Heart left ventricle (tissue), 16 donors: ENCODE measurements at regions not wholly inside any gene's neighbourhood (a gene's known extent, or its start where the extent isn't known, plus 50 kb on each side); places are given as distances from the start of the nearest gene placed in this dataset.
"Not testable (repeated sequence)": the region's sequence is repeated elsewhere in the genome, so short reads cannot be mapped to it uniquely, and the experiment has no call there.

Experiments
- ATAC-seq, 4 donors: fragments of 200-7000 bp; cut with Tn5 transposase; one replicate each; pipeline ENCODE4 v1.9.1; 2020 to 2022; ENCODE audit warnings: moderate library complexity in 4 of 4, mild to moderate bottlenecking in 3 of 4, moderate number of reproducible peaks in 1 of 4
- DNase-seq, 5 donors: peaks; one replicate each; pipeline ENCODE4 v3.0.0-alpha.2; 2020
- H3K27ac ChIP-seq, 12 donors: fragments of 200-600 bp; sonication (generic) in 4 of 12; one replicate each; pipeline versions ENCODE4 v1.5.0 to v1.8.0; 2016 to 2022; ENCODE audit warnings: mild to moderate bottlenecking in 2 of 12
- H3K27me3 ChIP-seq, 9 donors: fragments of 200-600 bp; sonication (generic) in 2 of 9; one replicate each; pipeline versions ENCODE4 v1.5.1 to v1.8.0; 2016 to 2022; ENCODE audit warnings: mild to moderate bottlenecking in 3 of 9
- H3K36me3 ChIP-seq, 9 donors: fragments of 200-600 bp; sonication (generic) in 2 of 9; one replicate each; pipeline versions ENCODE4 v1.5.0 to v1.8.0; 2018 to 2022; ENCODE audit warnings: mild to moderate bottlenecking in 2 of 9
- H3K4me1 ChIP-seq, 12 donors: fragments of 200-600 bp; sonication (generic) in 4 of 12; one replicate each; pipeline versions ENCODE4 v1.5.0 to v1.8.0; 2016 to 2022; ENCODE audit warnings: mild to moderate bottlenecking in 3 of 12
- H3K4me3 ChIP-seq, 12 donors: fragments of 200-600 bp; sonication (generic) in 4 of 12; one replicate each; pipeline versions ENCODE4 v1.5.0 to v1.8.0; 2017 to 2022; ENCODE audit warnings: mild to moderate bottlenecking in 9 of 12, moderate library complexity in 4 of 12
- H3K9me3 ChIP-seq, 12 donors: fragments of 200-600 bp; sonication (generic) in 4 of 12; one replicate each; pipeline versions ENCODE4 v1.5.0 to v1.8.0; 2016 to 2022; ENCODE audit warnings: mild to moderate bottlenecking in 1 of 12
- CTCF ChIP-seq, 12 donors: fragments of 200-600 bp; sonication (generic) in 4 of 12; IDR thresholded peaks; one replicate each; pipeline versions ENCODE4 v1.5.0 to v1.8.0; 2018 to 2022; ENCODE audit warnings: antibody characterized with exemption in 12 of 12, mild to moderate bottlenecking in 5 of 12
- POLR2A ChIP-seq, 2 donors: fragments of 450-650 bp; IDR thresholded peaks; one replicate each; pipeline ENCODE4 v1.6.1; 2017; ENCODE audit warnings: antibody characterized with exemption in 2 of 2, mild to moderate bottlenecking in 2 of 2, moderate library complexity in 2 of 2
- WGBS, 4 donors: extraction: QIAGEN DNeasy Blood & Tissue Kit in 2 of 4; methylation state at CpG; one replicate each; pipeline versions ENCODE4 v1.1.5 to v1.1.7; 2013 to 2018; 5-methylcytosine and 5-hydroxymethylcytosine counted together
- intact Hi-C, 10 donors: fragments of 100-400 bp; cut with DNase I; formaldehyde crosslinking; loops; one replicate each; pipeline versions ENCODE4 v1.11.1 to v1.14.2; 2022
- donor health status: ischemic (EF 13 %, LVEDD 7.1; RV severe dilation, severe dysfunction).
- donor health status: healthy with polysubstance abuse.
- donor health status: DM: no; HTN: yes; CAD: no.
- donor health status: DM: no; HTN: no; CAD: no.
- donor health status: ischemic (EF 25% LVEDD 6.9; RV normal size, moderate dysfunction).
- donor health status: ischemic (EF 25% LVEDD 5.7; RV mildly dilated, moderate dysfunction).
- donor health status: healthy.
- donor health status: DM: yes; HTN: yes; CAD: no.
- donor health status: ischemic (EF 35%, LVEDD 5.7; RV mildly dilated, moderate dysfunction).
- donor health status: nonischemic (EF 11% LVEDD 7.7; RV severe dilation, severe dysfunction).
- donor health status: DM: yes; HTN: yes; CAD: no.
- donor health status: PGD.
- donor health status: ischemic (EF 29% LVEDD 5.4; RV normal size, mild dysfunction).
- donor health status: nonischemic (EF 23%, LVEDD 6.1; RV moderate dilation, normal function).

GRCh38 chr1:168408539-168408865 lies 127.8 kb downstream of the TBX19 start:
- no peak overlapping the region for H3K4me3 ChIP-seq
- TF ChIP-seq POLR2A (IDR thresholded peaks at IDR 0.05) (no peak), CTCF (IDR thresholded peaks at IDR 0.05) (no peak)
- no peaks in the 10 kb centered on the region for H3K36me3 ChIP-seq
- H3K4me1 ChIP-seq, result peaks cover 0 to 12% (median 0%) of the 10 kb centered on the region in 12 donors
- no peak for ATAC-seq
- WGBS, 4 donors, result 72 to 88% (median 79%) methylated on average over 3 of the region's 3 CpGs
- no peak for DNase-seq
- H3K9me3 ChIP-seq, result peaks cover 0 to 14% (median 4%) of the 10 kb centered on the region in 12 donors
- intact Hi-C loops, result loop anchor here in 1 of 10 donors (2.0 kb wide), 1 partner anchor 20 kb away; no protein-coding TSS in a partner anchor
- H3K27me3 ChIP-seq, result no peaks in the 10 kb centered on the region
- no peak overlapping the region for H3K27ac ChIP-seq

- ATAC-seq, result no peak
- 92 to 97% (median 93%) methylated on average over 1 of the region's 1 CpG for WGBS, 4 donors
- peaks cover 0 to 14% (median 4%) of the 10 kb centered on the region in 12 donors for H3K9me3 ChIP-seq
- peaks cover 0 to 12% (median 0%) of the 10 kb centered on the region in 12 donors for H3K4me1 ChIP-seq
- H3K36me3 ChIP-seq, result no peaks in the 10 kb centered on the region
- no peaks in the 10 kb centered on the region for H3K27me3 ChIP-seq
- no peak overlapping the region for H3K27ac ChIP-seq
- TF ChIP-seq CTCF (IDR thresholded peaks at IDR 0.05) (no peak), POLR2A (IDR thresholded peaks at IDR 0.05) (no peak)
- no peak for DNase-seq
- intact Hi-C loops, result loop anchor here in 1 of 10 donors (2.0 kb wide), 1 partner anchor 21 kb away; no protein-coding TSS in a partner anchor
- H3K4me3 ChIP-seq, result no peak overlapping the region
These were observed 127.3 kb downstream of the TBX19 start for GRCh38 chr1:168407832-168408538.

GRCh38 chr1:168405906-168406549 lies 125.4 kb downstream of the TBX19 start:
- WGBS, 4 donors, result 61 to 79% (median 70%) methylated on average over 3 of the region's 3 CpGs
- intact Hi-C loops, result no loop called here
- Histone ChIP-seq H3K9me3 (peaks cover 0 to 14% (median 4%) of the 10 kb centered on the region in 12 donors), H3K27me3 (no peaks in the 10 kb centered on the region), H3K4me1 (peaks cover 0 to 12% (median 0%) of the 10 kb centered on the region in 12 donors), H3K4me3 (no peak overlapping the region), H3K27ac (no peak overlapping the region), H3K36me3 (no peaks in the 10 kb centered on the region)
- DNase-seq (no peak), ATAC-seq (no peak)
- TF ChIP-seq CTCF (IDR thresholded peaks at IDR 0.05) (no peak), POLR2A (IDR thresholded peaks at IDR 0.05) (no peak)

GRCh38 chr1:168403140-168403539 lies 122.5 kb downstream of the TBX19 start:
- 82 to 94% (median 90%) methylated on average over 2 of the region's 2 CpGs for WGBS, 4 donors

GRCh38 chr1:168402466-168402865 lies 121.8 kb downstream of the TBX19 start:
- H3K4me1 ChIP-seq, intact Hi-C loops, ATAC-seq, H3K27me3 ChIP-seq, H3K27ac ChIP-seq, H3K36me3 ChIP-seq, DNase-seq, H3K4me3 ChIP-seq: not testable (repeated sequence)
- 60 to 67% (median 62%) methylated on average over 3 of the region's 3 CpGs for WGBS, 4 donors
- peaks cover 0 to 14% (median 4%) of the 10 kb centered on the region in 12 donors for H3K9me3 ChIP-seq

More at GRCh38 chr1:168403140-168403539, 122.5 kb downstream of the TBX19 start:
- intact Hi-C loops, result loop anchor here in 1 of 10 donors (1.0 kb wide), 1 partner anchor 18 kb away; no protein-coding TSS in a partner anchor
- Histone ChIP-seq H3K9me3 (peaks cover 0 to 14% (median 4%) of the 10 kb centered on the region in 12 donors), H3K36me3 (no peaks in the 10 kb centered on the region), H3K4me3 (no peak overlapping the region), H3K27me3 (peaks cover 0 to 6% (median 0%) of the 10 kb centered on the region in 9 donors), H3K4me1 (peaks cover 0 to 7% (median 0%) of the 10 kb centered on the region in 12 donors), H3K27ac (no peak overlapping the region)
- TF ChIP-seq CTCF (IDR thresholded peaks at IDR 0.05) (no peak), POLR2A (IDR thresholded peaks at IDR 0.05) (no peak)
- no peak for DNase-seq
- no peak for ATAC-seq
